ENCODE measurements at regions not wholly inside any gene's neighbourhood (a gene's known extent, or its start where the extent isn't known, plus 50 kb on each side); places are given as distances from the start of the nearest gene placed in this dataset.
A peak's percentile ranks its signal among the peaks of the same experiment; 100 is the strongest.

GRCh38 chr1:56355422-56355821 is 223.9 kb downstream of the PLPP3 start:
- no peak for DNase-seq (ENCODE audit: low spot score)

- DNase-seq (ENCODE audit: low spot score), result no peak
Observed at GRCh38 chr1:56345831-56346230, 233.5 kb downstream of the PLPP3 start.

GRCh38 chr1:56340977-56341376 is 238.4 kb downstream of the PLPP3 start:
- no peak for DNase-seq (ENCODE audit: low spot score)

- DNase-seq (ENCODE audit: low spot score), result no peak
Observed at GRCh38 chr1:56339786-56340465, 239.4 kb downstream of the PLPP3 start.

- no peak for DNase-seq (ENCODE audit: low spot score)
Observed at GRCh38 chr1:56339093-56339492, 240.3 kb downstream of the PLPP3 start.

- no peak for DNase-seq (ENCODE audit: low spot score)
Observed at GRCh38 chr1:56336982-56337381, 242.4 kb downstream of the PLPP3 start.

- DNase-seq (ENCODE audit: low spot score), result no peak
Observed at GRCh38 chr1:56335394-56335793, 244.0 kb downstream of the PLPP3 start.

- DNase-seq (ENCODE audit: low spot score), result no peak
Observed at GRCh38 chr1:56334047-56334446, 245.3 kb downstream of the PLPP3 start.

- DNase-seq (ENCODE audit: low spot score), result no peak
Observed at GRCh38 chr1:56333461-56333860, 245.9 kb downstream of the PLPP3 start.

GRCh38 chr1:56331892-56332567 is 247.3 kb downstream of the PLPP3 start:
- no peak for DNase-seq (ENCODE audit: low spot score)

GRCh38 chr1:56331207-56331891 is 248.0 kb downstream of the PLPP3 start:
- no peak for DNase-seq (ENCODE audit: low spot score)

GRCh38 chr1:56330391-56331026 is 248.9 kb downstream of the PLPP3 start:
- DNase-seq (ENCODE audit: low spot score), result peak; percentile 24

GRCh38 chr1:56329970-56330369 is 249.4 kb downstream of the PLPP3 start:
- DNase-seq (ENCODE audit: low spot score), result no peak

- no peak for DNase-seq (ENCODE audit: low spot score)
Observed at GRCh38 chr1:56327195-56327594, 252.2 kb downstream of the PLPP3 start.

GRCh38 chr1:56326056-56326455 is 253.3 kb downstream of the PLPP3 start:
- peak; percentile 46 for DNase-seq (ENCODE audit: low spot score)

- DNase-seq (ENCODE audit: low spot score), result no peak
Observed at GRCh38 chr1:56324504-56324903, 254.9 kb downstream of the PLPP3 start.

GRCh38 chr1:56322211-56322610 is 257.2 kb downstream of the PLPP3 start:
- DNase-seq (ENCODE audit: low spot score), result no peak

GRCh38 chr1:56321150-56321490 is 258.2 kb downstream of the PLPP3 start:
- DNase-seq (ENCODE audit: low spot score), result no peak

- DNase-seq (ENCODE audit: low spot score), result no peak
Observed at GRCh38 chr1:56320464-56321149, 258.8 kb downstream of the PLPP3 start.

- DNase-seq (ENCODE audit: low spot score), result no peak
Observed at GRCh38 chr1:56317722-56318121, 261.6 kb downstream of the PLPP3 start.

- DNase-seq (ENCODE audit: low spot score), result no peak
Observed at GRCh38 chr1:56315293-56315942, 263.9 kb downstream of the PLPP3 start.

- DNase-seq (ENCODE audit: low spot score), result no peak
Observed at GRCh38 chr1:56313560-56313959, 265.8 kb downstream of the PLPP3 start.

All from AG08395 (cell line).